HG02763 (cell line): ENCODE measurements at regions not wholly inside any gene's neighbourhood (a gene's known extent, or its start where the extent isn't known, plus 50 kb on each side); places are given as distances from the start of the nearest gene placed in this dataset.

ENCODE experiments used
- ATAC-seq: cut with Tn5 transposase; IDR thresholded peaks from one replicate; pipeline ENCODE4 v1.9.1; 2021; ENCODE audit warnings: mild to moderate bottlenecking, moderate library complexity; ENCODE audit not compliant: unreplicated experiment

- ATAC-seq = no peak
These were observed 127.5 kb downstream of the SS18 start for GRCh38 chr18:25962919-25963318.

GRCh38 chr18:25962176-25962575 is 128.2 kb downstream of the SS18 start:
- ATAC-seq = no peak

GRCh38 chr18:25957017-25957416 is 133.4 kb downstream of the SS18 start:
- ATAC-seq = no peak

GRCh38 chr18:25953111-25953510 is 137.3 kb downstream of the SS18 start:
- no peak for ATAC-seq

- no peak for ATAC-seq
These were observed 140.1 kb downstream of the SS18 start for GRCh38 chr18:25950321-25950720.

- ATAC-seq = no peak
These were observed 143.9 kb downstream of the SS18 start for GRCh38 chr18:25946540-25946939.

- ATAC-seq = no peak
These were observed 155.1 kb downstream of the SS18 start for GRCh38 chr18:25935356-25935755.

- no peak for ATAC-seq
These were observed 159.3 kb downstream of the SS18 start for GRCh38 chr18:25931126-25931525.

GRCh38 chr18:25929787-25930186 is 160.6 kb downstream of the SS18 start:
- ATAC-seq = no peak

GRCh38 chr18:25927830-25928229 is 162.6 kb downstream of the SS18 start:
- ATAC-seq = no peak

- ATAC-seq = no peak
These were observed 167.2 kb downstream of the SS18 start for GRCh38 chr18:25923193-25923592.

GRCh38 chr18:25921677-25922421 is 168.6 kb downstream of the SS18 start:
- no peak for ATAC-seq

GRCh38 chr18:25915907-25916306 is 174.5 kb downstream of the SS18 start:
- no peak for ATAC-seq

- no peak for ATAC-seq
These were observed 191.4 kb downstream of the SS18 start for GRCh38 chr18:25898965-25899364.

- no peak for ATAC-seq
These were observed 193.5 kb downstream of the SS18 start for GRCh38 chr18:25896956-25897355.

GRCh38 chr18:25896178-25896780 is 194.1 kb downstream of the SS18 start:
- peak; percentile 71 for ATAC-seq

GRCh38 chr18:25895518-25895917 is 194.9 kb downstream of the SS18 start:
- no peak for ATAC-seq

- no peak for ATAC-seq
These were observed 204.1 kb downstream of the SS18 start for GRCh38 chr18:25886283-25886682.

GRCh38 chr18:25883091-25883490 is 207.3 kb downstream of the SS18 start:
- ATAC-seq = no peak

- ATAC-seq = no peak
These were observed 209.3 kb downstream of the SS18 start for GRCh38 chr18:25881149-25881548.

GRCh38 chr18:25880441-25880840 is 210.0 kb downstream of the SS18 start:
- no peak for ATAC-seq

- no peak for ATAC-seq
These were observed 214.0 kb downstream of the SS18 start for GRCh38 chr18:25876330-25876948.
